Tibial artery (tissue), 4 donors: ENCODE measurements at regions not wholly inside any gene's neighbourhood (a gene's known extent, or its start where the extent isn't known, plus 50 kb on each side); places are given as distances from the start of the nearest gene placed in this dataset.
"Not testable (repeated sequence)": the region's sequence is repeated elsewhere in the genome, so short reads cannot be mapped to it uniquely, and the experiment has no call there.

ENCODE experiments used
- DNase-seq, 2 donors: peaks; one replicate each; pipeline ENCODE4 v3.0.0-alpha.2; 2019
- H3K27ac ChIP-seq, 2 donors: fragments of 200-600 bp; sonication (generic) in 1 of 2; 1 replicate in 1 of 2; 2 replicates in 1 of 2; pipeline ENCODE4 v1.5.1; 2018 to 2019; ENCODE audit warnings: mild to moderate bottlenecking in 1 of 2
- H3K27me3 ChIP-seq, 2 donors: fragments of 200-600 bp; sonication (generic) in 1 of 2; one replicate each; pipeline versions ENCODE4 v1.5.1 to v1.6.0; 2016 to 2019
- H3K36me3 ChIP-seq, 3 donors: fragments of 200-600 bp; sonication (generic) in 2 of 3; one replicate each; pipeline ENCODE4 v1.5.1; 2016 to 2019; ENCODE audit warnings: mild to moderate bottlenecking in 2 of 3
- H3K4me1 ChIP-seq, 4 donors: fragments of 200-600 bp; sonication (generic) in 2 of 4; 1 replicate in 3 of 4; 2 replicates in 1 of 4; pipeline ENCODE4 v1.5.1; 2016 to 2019
- H3K4me3 ChIP-seq, 2 donors: fragments of 200-600 bp; sonication (generic) in 1 of 2; 1 replicate in 1 of 2; 2 replicates in 1 of 2; pipeline ENCODE4 v1.5.1; 2018 to 2019; ENCODE audit warnings: mild to moderate bottlenecking in 2 of 2
- H3K9me3 ChIP-seq, 3 donors: fragments of 200-600 bp; sonication (generic) in 1 of 3; one replicate each; pipeline ENCODE4 v1.5.1; 2016 to 2019
- CTCF ChIP-seq, 2 experiments: fragments of 200-600 bp in 1 of 2; fragments of 450-650 bp in 1 of 2; IDR thresholded peaks; one replicate each; pipeline ENCODE4 v1.5.1; 2017 to 2019; ENCODE audit warnings: antibody characterized with exemption in 2 of 2, mild to moderate bottlenecking in 1 of 2, moderate library complexity in 1 of 2
- intact Hi-C: fragments of 100-400 bp; cut with DNase I; formaldehyde crosslinking; loops from one replicate; pipeline ENCODE4 v1.15.0; 2023; ENCODE audit warnings: low total_unique reads

DNA sequence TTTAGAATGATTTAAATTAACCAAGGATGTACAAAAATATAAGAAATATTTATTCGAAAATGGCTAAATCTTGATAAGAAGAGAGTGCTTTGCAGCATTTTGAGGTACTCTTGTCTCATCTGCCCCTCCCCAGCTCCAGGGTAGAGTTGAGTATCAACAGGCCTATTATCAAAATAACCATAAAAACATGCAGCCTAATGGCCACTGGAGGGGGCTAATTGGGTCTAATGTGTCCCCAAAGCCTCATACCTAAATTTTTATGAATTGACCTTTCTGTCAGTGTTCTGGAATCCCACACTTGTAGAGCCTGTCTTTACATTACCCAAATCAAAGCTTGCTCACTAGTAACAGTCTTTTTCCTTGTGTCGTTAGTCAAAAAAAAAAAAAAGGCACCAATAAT lies 544.9 kb upstream of the CPXCR1 start:
- intact Hi-C loops = no loop called here
- TF ChIP-seq CTCF (IDR thresholded peaks at IDR 0.05) = no peak
- Histone ChIP-seq H3K4me1 (no peaks in the 10 kb centered on the region), H3K27ac (no peak overlapping the region), H3K4me3 (no peak overlapping the region), H3K9me3 (no peaks in the 10 kb centered on the region), H3K27me3 (no peaks in the 10 kb centered on the region), H3K36me3 (no peaks in the 10 kb centered on the region)
- no peak for DNase-seq

GRCh38 chrX:88244066-88244465 lies 503.0 kb upstream of the CPXCR1 start:
- H3K4me3 ChIP-seq = no peak overlapping the region
- intact Hi-C loops = no loop called here

GRCh38 chrX:88284844-88285243 lies 462.2 kb upstream of the CPXCR1 start:
- no peaks in the 10 kb centered on the region for H3K36me3 ChIP-seq
- intact Hi-C loops = no loop called here
- no peaks in the 10 kb centered on the region for H3K4me1 ChIP-seq
- H3K27me3 ChIP-seq = no peaks in the 10 kb centered on the region
- no peak overlapping the region for H3K4me3 ChIP-seq
- H3K27ac ChIP-seq = no peak overlapping the region
- no peak for DNase-seq
- TF ChIP-seq CTCF (IDR thresholded peaks at IDR 0.05) = no peak
- H3K9me3 ChIP-seq = no peaks in the 10 kb centered on the region

More at GRCh38 chrX:88244066-88244465, 503.0 kb upstream of the CPXCR1 start:
- Histone ChIP-seq H3K27ac (no peak overlapping the region), H3K4me1 (no peaks in the 10 kb centered on the region), H3K36me3 (no peaks in the 10 kb centered on the region), H3K9me3 (no peaks in the 10 kb centered on the region), H3K27me3 (no peaks in the 10 kb centered on the region)
- TF ChIP-seq CTCF (IDR thresholded peaks at IDR 0.05) = no peak
- no peak for DNase-seq

- DNase-seq, H3K9me3 ChIP-seq, H3K27ac ChIP-seq, H3K4me3 ChIP-seq, H3K4me1 ChIP-seq, intact Hi-C loops, H3K36me3 ChIP-seq, H3K27me3 ChIP-seq: not testable (repeated sequence)
Observed at GRCh38 chrX:88313972-88314371, 433.1 kb upstream of the CPXCR1 start.

- Histone ChIP-seq H3K27me3 (no peaks in the 10 kb centered on the region), H3K36me3 (no peaks in the 10 kb centered on the region), H3K27ac (no peak overlapping the region), H3K4me3 (no peak overlapping the region), H3K4me1 (no peaks in the 10 kb centered on the region), H3K9me3 (no peaks in the 10 kb centered on the region)
- intact Hi-C loops = no loop called here
- no peak for DNase-seq
- TF ChIP-seq CTCF (IDR thresholded peaks at IDR 0.05) = no peak
Observed at GRCh38 chrX:88325634-88326033, 421.4 kb upstream of the CPXCR1 start.

- H3K4me3 ChIP-seq = no peak overlapping the region
- H3K27me3 ChIP-seq = no peaks in the 10 kb centered on the region
- DNase-seq = no peak
- H3K27ac ChIP-seq = no peak overlapping the region
- peaks cover 0 to 7% (median 0%) of the 10 kb centered on the region in 3 donors for H3K9me3 ChIP-seq
- intact Hi-C loops = no loop called here
- H3K36me3 ChIP-seq = no peaks in the 10 kb centered on the region
- no peak for TF ChIP-seq CTCF (IDR thresholded peaks at IDR 0.05)
- H3K4me1 ChIP-seq = no peaks in the 10 kb centered on the region
Observed at GRCh38 chrX:88355252-88355651, 391.8 kb upstream of the CPXCR1 start.
